Keratinocyte (primary cell): ENCODE measurements at regions not wholly inside any gene's neighbourhood (a gene's known extent, or its start where the extent isn't known, plus 50 kb on each side); places are given as distances from the start of the nearest gene placed in this dataset.

Experiments
- CTCF ChIP-seq, 3 experiments: IDR thresholded peaks in 1 of 3; conservative IDR thresholded peaks in 1 of 3; optimal IDR thresholded peaks in 1 of 3; 2 replicates in 2 of 3; 3 replicates in 1 of 3; pipeline versions ENCODE3 to v1.5.1; 2011; ENCODE audit warnings: low read length in 3 of 3, mild to moderate bottlenecking in 3 of 3, moderate library complexity in 2 of 3, control low read depth in 1 of 3, inconsistent platforms in 1 of 3; ENCODE audit not compliant: insufficient read depth in 2 of 3; ENCODE audit errors: extremely low read depth in 1 of 3
- EZH2 ChIP-seq: IDR thresholded peaks from one replicate; pipeline ENCODE4 v1.6.1; 2012; ENCODE audit warnings: inconsistent platforms, mild to moderate bottlenecking, low read length, moderate library complexity

- TF ChIP-seq CTCF (optimal IDR thresholded peaks at IDR 0.05 in 1 of 3, IDR thresholded peaks at IDR 0.05 in 1 of 3, conservative IDR thresholded peaks at IDR 0.05 in 1 of 3; ENCODE audit: extremely low read depth in 1 of 3, insufficient read depth in 2 of 3, low read length in 3 of 3), result no peak
- no peak for TF ChIP-seq EZH2
Measured at GRCh38 chr20:62570897-62571668, 71.2 kb upstream of the SLCO4A1 start.
